Endothelial cell of umbilical vein (primary cell): ENCODE measurements at regions not wholly inside any gene's neighbourhood (a gene's known extent, or its start where the extent isn't known, plus 50 kb on each side); places are given as distances from the start of the nearest gene placed in this dataset.
A peak's percentile ranks its signal among the peaks of the same experiment; 100 is the strongest.

ENCODE experiments used
- BruUV-seq: library from RNA; stranded (reverse); fragments of 400-500 nt; replicated peaks from 2 replicates; lab custom pipeline; 2021; lab: Mats Ljungman, UMichigan
- CTCF ChIA-PET: fragments of 300-600, 350-600 bp; sonication (Branson Sonifier 250); formaldehyde crosslinking; loops from one replicate; lab custom pipeline; 2021; ENCODE audit warnings: antibody characterized with exemption, inconsistent platforms; lab: Charles Lee
- POLR2A ChIA-PET: fragments of 300-600, 350-600 bp; sonication (Branson Sonifier 250); formaldehyde crosslinking; loops from one replicate; lab custom pipeline; 2021; ENCODE audit warnings: antibody characterized with exemption, inconsistent platforms; lab: Charles Lee
- DNase-seq: peaks from one replicate; pipeline ENCODE4 v3.0.0-alpha.2; 2011; ENCODE audit warnings: low read depth, low spot score
- FAIRE-seq: peaks from 2 replicates; lab custom pipeline; 2011; peaks lifted over from hg19 to GRCh38; lab: Jason Lieb, UNC
- H2AFZ ChIP-seq: 2 replicates; pipeline ENCODE4 v1.6.0; 2012; ENCODE audit warnings: low read depth, low read length, control low read depth, inconsistent platforms
- H3K27ac ChIP-seq: 2 replicates; pipeline ENCODE4 v1.5.1; 2011; ENCODE audit warnings: low read depth, mild to moderate bottlenecking, control low read depth, low read length, moderate library complexity; ENCODE audit not compliant: insufficient read depth
- H3K27me3 ChIP-seq, 2 experiments: 2 replicates each; pipeline versions ENCODE4 v1.6.0 to v1.6.1; 2011; ENCODE audit warnings: low read length in 2 of 2, mixed read lengths in 1 of 2; ENCODE audit not compliant: control insufficient read depth in 2 of 2, insufficient read depth in 2 of 2
- H3K36me3 ChIP-seq, 2 experiments: 2 replicates in 1 of 2; 3 replicates in 1 of 2; pipeline ENCODE4 v1.5.1; 2011; ENCODE audit warnings: low read length in 2 of 2, mild to moderate bottlenecking in 1 of 2, moderate library complexity in 1 of 2; ENCODE audit not compliant: control insufficient read depth in 2 of 2, insufficient read depth in 2 of 2; ENCODE audit errors: extremely low read depth in 1 of 2
- H3K4me1 ChIP-seq: 3 replicates; pipeline ENCODE4 v1.5.1; 2011; ENCODE audit warnings: mild to moderate bottlenecking, low read length; ENCODE audit not compliant: control insufficient read depth, insufficient read depth; ENCODE audit errors: extremely low read depth
- H3K4me2 ChIP-seq: 2 replicates; pipeline ENCODE4 v1.6.1; 2011; ENCODE audit warnings: low read length, control low read depth, mixed read lengths; ENCODE audit not compliant: insufficient read depth
- H3K4me3 ChIP-seq, 3 experiments: fragments of 200-600 bp in 1 of 3; sonication (generic), shearing (Covaris generic) in 1 of 3; replicated peaks in 1 of 3; 2 replicates each; pipeline ENCODE4 v1.5.1; 2011 to 2016; ENCODE audit warnings: control low read depth in 3 of 3, low read length in 3 of 3, mild to moderate bottlenecking in 2 of 3, inconsistent platforms in 1 of 3, low read depth in 1 of 3, moderate library complexity in 1 of 3; ENCODE audit not compliant: insufficient read depth in 1 of 3
- H3K79me2 ChIP-seq: 2 replicates; pipeline ENCODE4 v1.6.0; 2012; ENCODE audit warnings: low read length, inconsistent platforms; ENCODE audit not compliant: control insufficient read depth, insufficient read depth
- H3K9ac ChIP-seq: replicated peaks from 2 replicates; pipeline ENCODE3; 2011; ENCODE audit warnings: low read length, control low read depth; ENCODE audit not compliant: insufficient read depth; ENCODE audit errors: extremely low read depth
- H3K9me1 ChIP-seq: replicated peaks from 3 replicates; pipeline ENCODE4 v1.6.0; 2011; ENCODE audit warnings: mild to moderate bottlenecking, low read length; ENCODE audit not compliant: control insufficient read depth, insufficient read depth; ENCODE audit errors: extremely low read depth
- H3K9me3 ChIP-seq: replicated peaks from 2 replicates; pipeline ENCODE4 v1.5.1; 2012; ENCODE audit warnings: low read length, inconsistent platforms; ENCODE audit not compliant: control insufficient read depth, insufficient read depth
- H4K20me1 ChIP-seq: replicated peaks from 2 replicates; pipeline ENCODE3; 2011; ENCODE audit warnings: mild to moderate bottlenecking, low read length; ENCODE audit not compliant: control insufficient read depth, insufficient read depth; ENCODE audit errors: extremely low read depth
- EZH2 ChIP-seq: IDR thresholded peaks from 2 replicates; pipeline ENCODE4 v1.6.1; 2012; ENCODE audit warnings: borderline replicate concordance, low read depth, mild to moderate bottlenecking, moderate library complexity, low read length, inconsistent platforms; ENCODE audit not compliant: severe bottlenecking
- FOS ChIP-seq: IDR thresholded peaks from 2 replicates; pipeline ENCODE4 v1.6.1; 2011; ENCODE audit warnings: mild to moderate bottlenecking, low read length, moderate library complexity, borderline replicate concordance; ENCODE audit not compliant: insufficient read depth
- JUN ChIP-seq: IDR thresholded peaks from 2 replicates; pipeline ENCODE4 v1.6.1; 2011; ENCODE audit warnings: borderline replicate concordance, low read depth; ENCODE audit not compliant: insufficient read length, insufficient read depth
- MYC ChIP-seq: IDR thresholded peaks from one replicate; pipeline ENCODE4 v1.6.1; 2011; ENCODE audit warnings: mild to moderate bottlenecking, low read depth, low read length
- POLR2A ChIP-seq: IDR thresholded peaks from 2 replicates; pipeline ENCODE4 v1.6.1; 2012; ENCODE audit warnings: low read depth, mild to moderate bottlenecking, control low read depth, low read length
- POLR2AphosphoS5 ChIP-seq: IDR thresholded peaks from 2 replicates; pipeline ENCODE4 v1.6.1; 2012; ENCODE audit warnings: low read depth, mild to moderate bottlenecking, control low read depth, low read length, moderate library complexity; ENCODE audit not compliant: insufficient read depth
- dilution Hi-C: fragments of 300-500 bp; cut with MboI; formaldehyde crosslinking; loops from one replicate; pipeline ENCODE4 v1.15.0; 2019; ENCODE audit warnings: low sequenced_read_pairs; ENCODE audit not compliant: extremely low pct_ligation_motif_present
- intact Hi-C: fragments of 100-400 bp; cut with micrococcal nuclease; formaldehyde crosslinking; loops from one replicate; pipeline ENCODE4 v1.10.0; 2022
- TF ChIP-seq, protein P1 (sequence below), 2 donors: IDR thresholded peaks; 1 replicate in 1 of 2; 2 replicates in 1 of 2; pipeline ENCODE4 v1.5.1; 2011; ENCODE audit warnings: low read length in 2 of 2, mild to moderate bottlenecking in 2 of 2, moderate library complexity in 2 of 2, control low read depth in 1 of 2, inconsistent platforms in 1 of 2, low read depth in 1 of 2; ENCODE audit not compliant: insufficient read depth in 1 of 2; ENCODE audit errors: extremely low read depth in 1 of 2

DNA sequence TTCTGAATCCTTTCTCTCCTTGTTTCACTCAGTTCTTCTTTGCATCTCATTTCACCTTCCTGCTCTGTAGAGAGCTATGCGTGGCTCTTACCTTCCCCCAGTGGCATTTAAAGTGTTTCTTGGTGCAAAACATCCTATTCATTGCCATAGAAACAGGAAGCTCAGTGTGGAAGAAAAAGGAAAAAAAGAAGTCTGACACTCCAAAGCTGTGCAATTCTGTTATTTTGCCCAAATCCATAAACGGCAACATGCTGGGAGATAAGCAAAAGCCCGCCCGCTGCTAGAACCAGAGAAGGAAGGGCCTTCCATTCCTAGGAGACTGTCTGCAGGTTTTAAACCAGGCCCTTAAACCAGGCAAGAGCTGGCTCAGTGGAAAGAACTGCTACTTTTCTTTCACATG, 247.1 kb downstream of the HIVEP2 start:
- H3K4me1 ChIP-seq = peaks cover 20% of the 10 kb centered on the region
- ChIA-PET POLR2A (interaction anchor here (0.6 kb wide), 1 partner anchor 129 kb away, joined by 3 read pairs; no protein-coding TSS in a partner anchor), CTCF (interaction anchor here (0.9 to 4.3 kb wide), 2 partner anchors 329 to 729 kb away, joined by 4 to 27 read pairs; no protein-coding TSS in a partner anchor)
- DNase-seq = peak; percentile 70
- H3K79me2 ChIP-seq = no peaks in the 10 kb centered on the region
- no peaks in the 10 kb centered on the region for H3K36me3 ChIP-seq
- H3K4me2 ChIP-seq = no peak overlapping the region
- H3K9me1 ChIP-seq = no peaks in the 10 kb centered on the region
- no TSS peak for BruUV-seq
- no peaks in the 10 kb centered on the region for H4K20me1 ChIP-seq
- TF ChIP-seq POLR2AphosphoS5 = no peak
- no peak for TF ChIP-seq FOS
- no peak for TF ChIP-seq POLR2A
- TF ChIP-seq EZH2 = no peak
- TF ChIP-seq JUN = no peak
- no peak for TF ChIP-seq MYC
- H3K27ac ChIP-seq = no peak overlapping the region
- no peaks in the 10 kb centered on the region for H3K9me3 ChIP-seq
- dilution Hi-C loops (no loop called here), intact Hi-C loops (loop anchor here (10.0 kb wide), 1 partner anchor 223 kb away; no protein-coding TSS in a partner anchor)
- H3K27me3 ChIP-seq = no peaks in the 10 kb centered on the region
- H3K9ac ChIP-seq = no peak overlapping the region
- no peak for FAIRE-seq
- no peak overlapping the region for H3K4me3 ChIP-seq
- no peak overlapping the region for H2AFZ ChIP-seq

- CTCF ChIA-PET = interaction anchor here (0.9 to 4.3 kb wide), 2 partner anchors 328 to 728 kb away, joined by 4 to 27 read pairs; no protein-coding TSS in a partner anchor
- Histone ChIP-seq H3K4me1 (peaks cover 12% of the 10 kb centered on the region), H3K36me3 (no peaks in the 10 kb centered on the region), H4K20me1 (no peaks in the 10 kb centered on the region), H3K9ac (no peak overlapping the region), H3K4me2 (no peak overlapping the region), H3K9me1 (no peaks in the 10 kb centered on the region), H3K79me2 (no peaks in the 10 kb centered on the region), H3K27ac (no peak overlapping the region), H3K9me3 (no peaks in the 10 kb centered on the region), H3K27me3 (no peaks in the 10 kb centered on the region), H3K4me3 (no peak overlapping the region), H2AFZ (no peak overlapping the region)
- no TSS peak for BruUV-seq
- POLR2A ChIA-PET = no interaction called here
- dilution Hi-C loops = no loop called here
- TF ChIP-seq MYC = no peak
- TF ChIP-seq, protein P1, sequence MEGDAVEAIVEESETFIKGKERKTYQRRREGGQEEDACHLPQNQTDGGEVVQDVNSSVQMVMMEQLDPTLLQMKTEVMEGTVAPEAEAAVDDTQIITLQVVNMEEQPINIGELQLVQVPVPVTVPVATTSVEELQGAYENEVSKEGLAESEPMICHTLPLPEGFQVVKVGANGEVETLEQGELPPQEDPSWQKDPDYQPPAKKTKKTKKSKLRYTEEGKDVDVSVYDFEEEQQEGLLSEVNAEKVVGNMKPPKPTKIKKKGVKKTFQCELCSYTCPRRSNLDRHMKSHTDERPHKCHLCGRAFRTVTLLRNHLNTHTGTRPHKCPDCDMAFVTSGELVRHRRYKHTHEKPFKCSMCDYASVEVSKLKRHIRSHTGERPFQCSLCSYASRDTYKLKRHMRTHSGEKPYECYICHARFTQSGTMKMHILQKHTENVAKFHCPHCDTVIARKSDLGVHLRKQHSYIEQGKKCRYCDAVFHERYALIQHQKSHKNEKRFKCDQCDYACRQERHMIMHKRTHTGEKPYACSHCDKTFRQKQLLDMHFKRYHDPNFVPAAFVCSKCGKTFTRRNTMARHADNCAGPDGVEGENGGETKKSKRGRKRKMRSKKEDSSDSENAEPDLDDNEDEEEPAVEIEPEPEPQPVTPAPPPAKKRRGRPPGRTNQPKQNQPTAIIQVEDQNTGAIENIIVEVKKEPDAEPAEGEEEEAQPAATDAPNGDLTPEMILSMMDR (IDR thresholded peaks at IDR 0.05; ENCODE audit: extremely low read depth in 1 of 2, insufficient read depth in 1 of 2, low read depth in 1 of 2, low read length in 2 of 2) = peak in 1 of 2 donors; percentile 11
- DNase-seq (no peak), FAIRE-seq (no peak)
- intact Hi-C loops = loop anchor here (10.0 kb wide), 1 partner anchor 224 kb away; no protein-coding TSS in a partner anchor
These were observed 246.2 kb downstream of the HIVEP2 start for GRCh38 chr6:142698751-142699150.
